ENCODE measurements at regions not wholly inside any gene's neighbourhood (a gene's known extent, or its start where the extent isn't known, plus 50 kb on each side); places are given as distances from the start of the nearest gene placed in this dataset.

GRCh38 chr6:24016857-24017256, 109.2 kb upstream of the NRSN1 start:
- no peak for TF ChIP-seq CTCF (conservative IDR thresholded peaks at IDR 0.05; ENCODE audit: low read depth, low read length)
- no peak for DNase-seq (ENCODE audit: low read depth)
- H3K4me3 ChIP-seq (ENCODE audit: low read length) = no peak overlapping the region

- TF ChIP-seq CTCF (conservative IDR thresholded peaks at IDR 0.05; ENCODE audit: low read depth, low read length) = no peak
- DNase-seq (ENCODE audit: low read depth) = no peak
These were observed 106.6 kb upstream of the NRSN1 start for GRCh38 chr6:24019393-24019792.

GRCh38 chr6:24019830-24020229, 106.2 kb upstream of the NRSN1 start:
- DNase-seq (ENCODE audit: low read depth) = no peak
- TF ChIP-seq CTCF (conservative IDR thresholded peaks at IDR 0.05; ENCODE audit: low read depth, low read length) = no peak
- H3K4me3 ChIP-seq (ENCODE audit: low read length) = no peak overlapping the region

More at GRCh38 chr6:24019393-24019792, 106.6 kb upstream of the NRSN1 start:
- no peak overlapping the region for H3K4me3 ChIP-seq (ENCODE audit: low read length)

GRCh38 chr6:24026050-24026449, 100.0 kb upstream of the NRSN1 start:
- TF ChIP-seq CTCF (conservative IDR thresholded peaks at IDR 0.05; ENCODE audit: low read depth, low read length) = no peak
- no peak overlapping the region for H3K4me3 ChIP-seq (ENCODE audit: low read length)
- no peak for DNase-seq (ENCODE audit: low read depth)

GRCh38 chr6:24031496-24031895, 94.5 kb upstream of the NRSN1 start:
- TF ChIP-seq CTCF (conservative IDR thresholded peaks at IDR 0.05; ENCODE audit: low read depth, low read length) = no peak
- no peak overlapping the region for H3K4me3 ChIP-seq (ENCODE audit: low read length)
- no peak for DNase-seq (ENCODE audit: low read depth)

- TF ChIP-seq CTCF (conservative IDR thresholded peaks at IDR 0.05; ENCODE audit: low read depth, low read length) = no peak
- no peak for DNase-seq (ENCODE audit: low read depth)
- no peak overlapping the region for H3K4me3 ChIP-seq (ENCODE audit: low read length)
These were observed 92.9 kb upstream of the NRSN1 start for GRCh38 chr6:24032896-24033688.

- no peak for TF ChIP-seq CTCF (conservative IDR thresholded peaks at IDR 0.05; ENCODE audit: low read depth, low read length)
- H3K4me3 ChIP-seq (ENCODE audit: low read length) = no peak overlapping the region
- no peak for DNase-seq (ENCODE audit: low read depth)
These were observed 82.2 kb upstream of the NRSN1 start for GRCh38 chr6:24043848-24044247.
